ENCODE measurements at regions not wholly inside any gene's neighbourhood (a gene's known extent, or its start where the extent isn't known, plus 50 kb on each side); places are given as distances from the start of the nearest gene placed in this dataset.
"Not testable (repeated sequence)": the region's sequence is repeated elsewhere in the genome, so short reads cannot be mapped to it uniquely, and the experiment has no call there.

DNA sequence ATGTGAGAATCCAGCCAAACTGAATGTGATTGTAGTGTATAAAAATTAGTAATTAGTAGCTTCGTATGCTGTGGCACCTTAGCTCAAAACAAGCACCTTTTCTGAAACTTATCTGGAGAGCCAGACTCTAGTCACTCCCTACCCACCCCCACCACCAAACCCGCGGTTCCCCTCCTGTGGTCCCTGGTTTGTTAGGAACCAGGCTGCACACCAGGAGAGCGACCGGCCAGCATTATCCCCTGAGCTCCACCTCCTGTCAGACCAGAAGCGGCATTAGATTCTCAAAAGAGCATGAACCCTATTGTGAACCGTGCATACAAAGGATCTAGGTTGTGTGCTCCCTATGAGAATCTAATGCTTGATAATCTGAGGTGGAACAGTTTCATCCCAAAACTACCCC lies 498.6 kb downstream of the CHSY3 start:
- Histone ChIP-seq H3K36me3 (no peaks in the 10 kb centered on the region), H3K4me3 (no peak overlapping the region), H3K27ac (no peak overlapping the region), H3K27me3 (no peaks in the 10 kb centered on the region), H3K9me3 (no peaks in the 10 kb centered on the region), H3K4me1 (no peaks in the 10 kb centered on the region)
- no peak for DNase-seq (ENCODE audit: low spot score in 2 of 2)
- TF ChIP-seq, protein P1, sequence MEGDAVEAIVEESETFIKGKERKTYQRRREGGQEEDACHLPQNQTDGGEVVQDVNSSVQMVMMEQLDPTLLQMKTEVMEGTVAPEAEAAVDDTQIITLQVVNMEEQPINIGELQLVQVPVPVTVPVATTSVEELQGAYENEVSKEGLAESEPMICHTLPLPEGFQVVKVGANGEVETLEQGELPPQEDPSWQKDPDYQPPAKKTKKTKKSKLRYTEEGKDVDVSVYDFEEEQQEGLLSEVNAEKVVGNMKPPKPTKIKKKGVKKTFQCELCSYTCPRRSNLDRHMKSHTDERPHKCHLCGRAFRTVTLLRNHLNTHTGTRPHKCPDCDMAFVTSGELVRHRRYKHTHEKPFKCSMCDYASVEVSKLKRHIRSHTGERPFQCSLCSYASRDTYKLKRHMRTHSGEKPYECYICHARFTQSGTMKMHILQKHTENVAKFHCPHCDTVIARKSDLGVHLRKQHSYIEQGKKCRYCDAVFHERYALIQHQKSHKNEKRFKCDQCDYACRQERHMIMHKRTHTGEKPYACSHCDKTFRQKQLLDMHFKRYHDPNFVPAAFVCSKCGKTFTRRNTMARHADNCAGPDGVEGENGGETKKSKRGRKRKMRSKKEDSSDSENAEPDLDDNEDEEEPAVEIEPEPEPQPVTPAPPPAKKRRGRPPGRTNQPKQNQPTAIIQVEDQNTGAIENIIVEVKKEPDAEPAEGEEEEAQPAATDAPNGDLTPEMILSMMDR (IDR thresholded peaks at IDR 0.05) = no peak
- TF ChIP-seq POLR2A (IDR thresholded peaks at IDR 0.05) = no peak
- TF ChIP-seq EP300 (IDR thresholded peaks at IDR 0.05) = no peak
- no peak for TF ChIP-seq POLR2AphosphoS5 (IDR thresholded peaks at IDR 0.05)
- WGBS = 53% methylated on average over 7 of the region's 7 CpGs

DNA sequence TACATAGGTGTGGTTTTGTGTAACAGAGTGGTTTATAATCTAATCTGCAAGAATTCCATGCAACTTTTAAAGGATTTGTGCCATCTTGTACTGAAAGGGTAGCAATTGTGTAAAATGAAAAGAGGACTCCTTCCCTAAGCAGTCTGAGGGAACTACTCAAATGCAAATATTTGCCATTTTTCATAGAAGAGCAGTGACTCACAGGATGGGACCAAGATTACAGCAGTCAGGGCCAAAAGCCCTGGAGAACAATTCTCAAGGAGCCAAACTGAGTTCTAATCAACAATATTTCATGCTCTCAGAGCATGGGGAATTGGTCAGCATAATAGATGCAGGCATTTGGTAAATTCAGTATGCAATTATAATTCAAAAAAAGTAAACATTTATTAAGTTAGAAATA lies 495.8 kb downstream of the CHSY3 start:
- no peaks in the 10 kb centered on the region for H3K36me3 ChIP-seq
- H3K27ac ChIP-seq = no peak overlapping the region
- TF ChIP-seq EP300 (IDR thresholded peaks at IDR 0.05) (no peak), POLR2A (IDR thresholded peaks at IDR 0.05) (no peak), POLR2AphosphoS5 (IDR thresholded peaks at IDR 0.05) (no peak)
- TF ChIP-seq, protein P1 (IDR thresholded peaks at IDR 0.05) = no peak
- no peak overlapping the region for H3K4me3 ChIP-seq
- no peaks in the 10 kb centered on the region for H3K27me3 ChIP-seq
- DNase-seq (ENCODE audit: low spot score in 2 of 2) = no peak
- no peaks in the 10 kb centered on the region for H3K9me3 ChIP-seq
- no peaks in the 10 kb centered on the region for H3K4me1 ChIP-seq

DNA sequence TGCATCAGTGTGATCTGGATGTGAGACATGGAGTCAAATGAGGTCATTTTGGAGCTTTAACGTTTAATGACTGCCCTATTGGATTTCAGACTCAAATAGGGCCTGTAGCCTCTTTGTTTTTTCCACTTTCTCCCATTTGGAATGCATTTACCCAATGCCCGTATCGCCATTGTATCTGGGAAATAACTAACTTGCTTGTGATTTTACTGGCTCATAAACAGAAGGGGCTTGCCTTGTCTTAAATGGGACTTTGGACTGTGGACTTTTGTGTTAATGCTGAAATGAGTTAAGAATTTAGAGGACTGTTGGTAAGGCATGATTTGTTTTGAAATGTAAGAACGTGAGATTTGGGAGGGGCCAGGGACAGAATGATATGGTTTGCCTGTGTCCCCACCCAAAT lies 494.6 kb downstream of the CHSY3 start:
- H3K9me3 ChIP-seq = no peaks in the 10 kb centered on the region
- H3K4me3 ChIP-seq = no peak overlapping the region
- no peak overlapping the region for H3K27ac ChIP-seq
- H3K36me3 ChIP-seq = no peaks in the 10 kb centered on the region
- WGBS = 92% methylated on average over 4 of the region's 4 CpGs
- no peaks in the 10 kb centered on the region for H3K27me3 ChIP-seq
- no peak for TF ChIP-seq POLR2A (IDR thresholded peaks at IDR 0.05)
- TF ChIP-seq EP300 (IDR thresholded peaks at IDR 0.05) = no peak
- TF ChIP-seq, protein P1 (IDR thresholded peaks at IDR 0.05) = no peak
- no peak for TF ChIP-seq POLR2AphosphoS5 (IDR thresholded peaks at IDR 0.05)
- no peak for DNase-seq (ENCODE audit: low spot score in 2 of 2)
- H3K4me1 ChIP-seq = no peaks in the 10 kb centered on the region

DNA sequence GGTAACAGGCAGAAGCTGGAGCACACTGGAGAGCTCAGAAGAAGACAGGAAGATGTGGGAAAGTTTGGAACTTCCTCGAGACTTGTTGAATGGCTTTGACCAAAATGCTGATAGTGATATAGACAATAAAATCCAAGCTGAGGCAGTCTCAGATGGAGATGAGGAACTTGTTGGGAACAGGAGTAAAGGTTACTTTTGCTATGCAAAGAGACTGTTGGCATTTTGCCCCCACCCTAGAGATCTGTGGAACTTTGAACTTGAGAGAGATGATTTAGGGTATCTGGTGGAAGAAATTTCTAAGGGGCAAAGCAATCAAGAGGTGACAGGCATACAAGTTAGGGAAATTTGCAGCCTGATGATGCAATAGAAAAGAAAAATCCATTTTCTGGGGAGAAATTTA lies 493.5 kb downstream of the CHSY3 start:
- H3K4me3 ChIP-seq; H3K9me3 ChIP-seq; H3K27ac ChIP-seq; DNase-seq (ENCODE audit: low spot score in 2 of 2); H3K36me3 ChIP-seq; H3K4me1 ChIP-seq; H3K27me3 ChIP-seq: not testable (repeated sequence)
- 93% methylated on average over 1 of the region's 1 CpG for WGBS

DNA sequence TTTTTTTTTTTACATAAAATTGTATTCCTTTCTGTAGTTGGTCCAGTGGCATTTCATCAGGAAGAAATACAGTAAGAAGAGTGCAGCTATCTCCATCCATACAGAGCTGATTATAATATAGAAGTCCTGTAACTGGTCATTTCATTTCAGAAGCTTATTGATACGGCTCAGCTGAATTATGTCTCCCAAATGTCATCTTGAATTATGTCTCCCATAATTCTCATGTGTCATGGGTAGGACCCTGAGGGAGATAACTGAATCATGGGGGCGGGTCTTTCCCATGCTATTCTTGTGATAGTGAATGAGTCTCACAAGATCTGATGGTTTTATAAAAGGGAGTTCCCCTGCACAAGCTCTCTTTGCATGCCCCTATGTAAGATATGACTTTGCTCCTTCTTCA lies 492.9 kb downstream of the CHSY3 start:
- DNase-seq (ENCODE audit: low spot score in 2 of 2) = no peak
- Histone ChIP-seq H3K27me3 (no peaks in the 10 kb centered on the region), H3K27ac (no peak overlapping the region), H3K9me3 (no peaks in the 10 kb centered on the region), H3K36me3 (no peaks in the 10 kb centered on the region), H3K4me1 (no peaks in the 10 kb centered on the region), H3K4me3 (no peak overlapping the region)
- WGBS = 83% methylated on average over 2 of the region's 2 CpGs
- TF ChIP-seq POLR2A (IDR thresholded peaks at IDR 0.05) (no peak), EP300 (IDR thresholded peaks at IDR 0.05) (no peak), POLR2AphosphoS5 (IDR thresholded peaks at IDR 0.05) (no peak)
- TF ChIP-seq, protein P1 (IDR thresholded peaks at IDR 0.05) = no peak

DNA sequence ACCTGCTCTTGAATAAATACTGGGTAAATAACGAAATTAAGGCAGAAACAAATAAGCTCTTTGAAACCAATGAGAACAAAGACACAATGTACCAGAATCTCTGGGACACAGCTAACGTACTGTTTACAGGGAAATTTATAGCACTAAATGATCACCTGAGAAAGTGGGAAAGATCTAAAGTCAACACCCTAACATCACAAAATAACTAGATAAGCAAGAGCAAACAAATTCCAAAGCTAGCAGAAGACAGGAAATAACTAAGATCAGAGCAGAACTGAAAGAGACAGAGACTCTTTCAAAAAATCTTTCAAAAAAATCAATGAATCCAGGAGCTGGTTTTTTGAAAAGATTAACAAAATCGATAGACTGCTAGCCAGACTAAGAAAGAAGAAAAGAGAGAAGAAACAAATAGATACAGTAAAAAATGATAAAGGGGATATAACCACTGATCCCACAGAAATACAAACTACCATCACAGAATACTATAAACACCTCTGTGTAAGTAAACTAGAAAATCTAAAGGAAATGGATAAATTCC lies 487.5 kb downstream of the CHSY3 start:
- not testable (repeated sequence) for DNase-seq (ENCODE audit: low spot score in 2 of 2); H3K27ac ChIP-seq; H3K36me3 ChIP-seq; H3K9me3 ChIP-seq; H3K4me3 ChIP-seq; H3K27me3 ChIP-seq; H3K4me1 ChIP-seq
- 82% methylated on average over 3 of the region's 3 CpGs for WGBS
